A673 (cell line): ENCODE measurements at regions not wholly inside any gene's neighbourhood (a gene's known extent, or its start where the extent isn't known, plus 50 kb on each side); places are given as distances from the start of the nearest gene placed in this dataset.

ENCODE experiments used
- CTCF ChIP-seq: fragments of 300-800, 200-600 bp; sonication (generic); conservative IDR thresholded peaks from 2 replicates; pipeline ENCODE4 v1.5.1; 2017; ENCODE audit warnings: low read depth, mild to moderate bottlenecking, antibody characterized with exemption, low read length, moderate library complexity, mixed read lengths
- EZH2 ChIP-seq: fragments of 200-600 bp; sonication (generic); IDR thresholded peaks from 2 replicates; pipeline ENCODE4 v1.6.1; 2017; ENCODE audit warnings: borderline replicate concordance, low read depth, mild to moderate bottlenecking, mixed read lengths, antibody characterized with exemption, low read length; ENCODE audit not compliant: poor library complexity, severe bottlenecking

DNA sequence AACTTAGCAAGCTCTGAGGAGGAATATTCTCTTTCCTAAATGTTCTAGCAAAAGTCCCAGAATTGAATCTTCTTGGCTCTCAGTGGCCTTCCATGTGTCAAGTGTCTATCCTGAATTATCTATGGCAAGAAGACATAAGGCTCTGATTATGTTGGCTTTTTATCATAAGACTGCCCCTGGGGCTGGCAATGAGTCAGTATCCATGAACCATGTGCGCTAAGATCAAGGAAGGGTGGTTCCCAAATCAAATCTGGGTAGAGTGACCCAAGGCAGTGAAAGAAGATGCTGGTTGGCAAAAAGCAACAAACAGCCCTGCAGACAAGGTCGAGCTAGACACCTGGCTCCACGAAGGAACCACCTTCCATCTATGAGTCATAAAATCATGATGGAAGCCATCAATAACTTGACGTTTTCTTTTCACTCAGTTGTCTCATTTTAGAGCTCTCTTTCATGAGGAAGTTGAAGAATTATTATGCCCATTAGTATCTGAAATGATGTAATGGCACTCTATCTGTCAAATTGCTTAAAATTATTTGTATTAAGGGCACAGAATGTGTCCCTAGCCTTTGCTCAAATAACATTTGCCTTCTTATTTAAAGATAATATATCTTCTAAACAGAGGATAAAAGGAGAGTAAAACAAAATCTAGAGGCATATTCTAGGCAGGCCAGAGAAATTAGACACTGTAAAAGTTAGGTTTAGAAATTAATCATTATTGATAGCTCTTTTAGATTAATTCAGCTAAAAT is 657.7 kb upstream of the GOT2 start:
- TF ChIP-seq EZH2 (no peak), CTCF (no peak)
